Upper lobe of left lung (tissue), 6 donors: ENCODE measurements at regions not wholly inside any gene's neighbourhood (a gene's known extent, or its start where the extent isn't known, plus 50 kb on each side); places are given as distances from the start of the nearest gene placed in this dataset.
A peak's percentile ranks its signal among the peaks of the same experiment; 100 is the strongest.

ENCODE experiments used
- ATAC-seq, 2 donors: fragments of 200-7000 bp; cut with Tn5 transposase; one replicate each; pipeline ENCODE4 v1.9.1; 2022; ENCODE audit warnings: mild to moderate bottlenecking in 2 of 2, moderate library complexity in 2 of 2; ENCODE audit not compliant: low FRiP score in 2 of 2
- DNase-seq, 2 donors: peaks; one replicate each; pipeline ENCODE4 v3.0.0-alpha.2; 2019 to 2020
- H3K27ac ChIP-seq, 4 donors: fragments of 200-600 bp; sonication (generic); one replicate each; pipeline ENCODE4 v1.5.1; 2016 to 2019
- H3K27me3 ChIP-seq, 4 donors: fragments of 200-600 bp; sonication (generic); one replicate each; pipeline ENCODE4 v1.5.1; 2017 to 2019
- H3K36me3 ChIP-seq, 4 donors: fragments of 200-600 bp; sonication (generic); one replicate each; pipeline ENCODE4 v1.5.1; 2016 to 2019
- H3K4me1 ChIP-seq, 4 donors: fragments of 200-600 bp; sonication (generic); one replicate each; pipeline ENCODE4 v1.5.1; 2018 to 2019
- H3K4me3 ChIP-seq, 4 donors: fragments of 200-600 bp; sonication (generic); one replicate each; pipeline ENCODE4 v1.5.1; 2017 to 2019; ENCODE audit warnings: mild to moderate bottlenecking in 2 of 4, moderate library complexity in 1 of 4
- H3K9me3 ChIP-seq, 4 donors: fragments of 200-600 bp; sonication (generic); one replicate each; pipeline ENCODE4 v1.5.1; 2018 to 2019
- CTCF ChIP-seq, 6 experiments: fragments of 450-650 bp in 4 of 6; fragments of 200-600 bp in 2 of 6; sonication (generic) in 2 of 6; IDR thresholded peaks; one replicate each; pipeline ENCODE4 v1.5.1; 2016 to 2019; ENCODE audit warnings: antibody characterized with exemption in 6 of 6
- EP300 ChIP-seq, 4 donors: sonication (generic); formaldehyde crosslinking; IDR thresholded peaks; one replicate each; pipeline ENCODE4 v1.5.1; 2017; ENCODE audit warnings: antibody characterized with exemption in 4 of 4, control low read depth in 2 of 4
- POLR2A ChIP-seq, 4 donors: fragments of 450-650 bp; IDR thresholded peaks; one replicate each; pipeline ENCODE4 v1.5.1; 2016 to 2017; ENCODE audit warnings: antibody characterized with exemption in 4 of 4, mild to moderate bottlenecking in 2 of 4
- POLR2AphosphoS5 ChIP-seq, 2 donors: sonication (generic); formaldehyde crosslinking; IDR thresholded peaks; one replicate each; pipeline ENCODE4 v1.5.1; 2017; ENCODE audit warnings: antibody characterized with exemption in 2 of 2
- WGBS, 2 donors: methylation state at CpG; one replicate each; pipeline ENCODE4 v1.1.5; 2017 to 2018; 5-methylcytosine and 5-hydroxymethylcytosine counted together
- donor health status: DM: no; HTN: no; CAD: no; lungs with moderate emphysema.
- donor health status: DM: no; HTN: yes; CAD: no; lungs with severe emphysema.

- no peaks in the 10 kb centered on the region for H3K27me3 ChIP-seq
- H3K27ac ChIP-seq = no peak overlapping the region
- TF ChIP-seq EP300 (IDR thresholded peaks at IDR 0.05) (no peak), POLR2A (IDR thresholded peaks at IDR 0.05) (no peak), CTCF (IDR thresholded peaks at IDR 0.05) (no peak), POLR2AphosphoS5 (IDR thresholded peaks at IDR 0.05) (no peak)
- DNase-seq = no peak
- H3K4me3 ChIP-seq = no peak overlapping the region
- H3K36me3 ChIP-seq = no peaks in the 10 kb centered on the region
- WGBS, 2 donors = 66 to 72% methylated on average over 5 of the region's 5 CpGs
- H3K9me3 ChIP-seq = no peaks in the 10 kb centered on the region
- ATAC-seq = no peak
- H3K4me1 ChIP-seq = no peaks in the 10 kb centered on the region
Measured at GRCh38 chr4:145299380-145300076, 119.1 kb upstream of the OTUD4 start.

- Histone ChIP-seq H3K4me3 (no peak overlapping the region), H3K9me3 (no peaks in the 10 kb centered on the region), H3K27ac (no peak overlapping the region), H3K27me3 (no peaks in the 10 kb centered on the region), H3K4me1 (no peaks in the 10 kb centered on the region), H3K36me3 (no peaks in the 10 kb centered on the region)
- 22 to 31% methylated on average over 2 of the region's 2 CpGs for WGBS, 2 donors
- ATAC-seq (no peak), DNase-seq (peak in 1 of 2 donors; percentile 26)
- TF ChIP-seq POLR2AphosphoS5 (IDR thresholded peaks at IDR 0.05) = no peak
- no peak for TF ChIP-seq EP300 (IDR thresholded peaks at IDR 0.05)
- no peak for TF ChIP-seq POLR2A (IDR thresholded peaks at IDR 0.05)
Measured at GRCh38 chr4:145298885-145299284, 118.5 kb upstream of the OTUD4 start.

- ATAC-seq = no peak
Measured at GRCh38 chr4:145297556-145297955, 117.2 kb upstream of the OTUD4 start.

GRCh38 chr4:145295547-145295946 is 115.2 kb upstream of the OTUD4 start:
- TF ChIP-seq POLR2AphosphoS5 (IDR thresholded peaks at IDR 0.05) (no peak), POLR2A (IDR thresholded peaks at IDR 0.05) (no peak), EP300 (IDR thresholded peaks at IDR 0.05) (no peak), CTCF (IDR thresholded peaks at IDR 0.05) (no peak)
- no peak overlapping the region for H3K4me3 ChIP-seq
- H3K27ac ChIP-seq = no peak overlapping the region
- ATAC-seq (no peak), DNase-seq (no peak)
- H3K27me3 ChIP-seq = no peaks in the 10 kb centered on the region
- WGBS, 2 donors = 80 to 100% methylated on average over 1 of the region's 1 CpG
- no peaks in the 10 kb centered on the region for H3K36me3 ChIP-seq
- H3K9me3 ChIP-seq = no peaks in the 10 kb centered on the region
- no peaks in the 10 kb centered on the region for H3K4me1 ChIP-seq

More at GRCh38 chr4:145297556-145297955, 117.2 kb upstream of the OTUD4 start:
- H3K4me3 ChIP-seq = no peak overlapping the region
- no peak for TF ChIP-seq POLR2A (IDR thresholded peaks at IDR 0.05)
- TF ChIP-seq EP300 (IDR thresholded peaks at IDR 0.05) = no peak
- no peak for TF ChIP-seq POLR2AphosphoS5 (IDR thresholded peaks at IDR 0.05)
- no peak for TF ChIP-seq CTCF (IDR thresholded peaks at IDR 0.05)
- H3K27ac ChIP-seq = no peak overlapping the region
- H3K4me1 ChIP-seq = no peaks in the 10 kb centered on the region
- no peaks in the 10 kb centered on the region for H3K36me3 ChIP-seq
- H3K9me3 ChIP-seq = no peaks in the 10 kb centered on the region
- no peak for DNase-seq
- H3K27me3 ChIP-seq = no peaks in the 10 kb centered on the region

GRCh38 chr4:145295122-145295521 is 114.7 kb upstream of the OTUD4 start:
- WGBS, 2 donors = 73 to 81% methylated on average over 3 of the region's 3 CpGs
- Histone ChIP-seq H3K36me3 (no peaks in the 10 kb centered on the region), H3K9me3 (no peaks in the 10 kb centered on the region), H3K4me3 (no peak overlapping the region), H3K27ac (no peak overlapping the region), H3K4me1 (no peaks in the 10 kb centered on the region), H3K27me3 (no peaks in the 10 kb centered on the region)
- DNase-seq (no peak), ATAC-seq (no peak)
- no peak for TF ChIP-seq CTCF (IDR thresholded peaks at IDR 0.05)
- TF ChIP-seq POLR2AphosphoS5 (IDR thresholded peaks at IDR 0.05) = no peak
- TF ChIP-seq POLR2A (IDR thresholded peaks at IDR 0.05) = no peak
- TF ChIP-seq EP300 (IDR thresholded peaks at IDR 0.05) = no peak
